ENCODE measurements at regions not wholly inside any gene's neighbourhood (a gene's known extent, or its start where the extent isn't known, plus 50 kb on each side); places are given as distances from the start of the nearest gene placed in this dataset.

GRCh38 chr6:170157567-170158218 is 133.2 kb downstream of the DLL1 start:
- no peaks in the 10 kb centered on the region for H3K27me3 ChIP-seq
- intact Hi-C loops (cut with DNase I), result no loop called here
- ATAC-seq (no peak), DNase-seq (no peak)
- no peaks in the 10 kb centered on the region for H3K36me3 ChIP-seq
- H3K9me3 ChIP-seq, result no peaks in the 10 kb centered on the region
- no peak overlapping the region for H3K27ac ChIP-seq
- H3K4me3 ChIP-seq, result no peak overlapping the region
- H3K4me1 ChIP-seq, result peaks cover 7% of the 10 kb centered on the region
- no peak for TF ChIP-seq CTCF (IDR thresholded peaks at IDR 0.05)

- H3K4me1 ChIP-seq, result peaks cover 15% of the 10 kb centered on the region
- no peaks in the 10 kb centered on the region for H3K9me3 ChIP-seq
- H3K36me3 ChIP-seq, result no peaks in the 10 kb centered on the region
- no peak overlapping the region for H3K27ac ChIP-seq
- no peak for TF ChIP-seq CTCF (IDR thresholded peaks at IDR 0.05)
- DNase-seq (peak; percentile 65), ATAC-seq (no peak)
- peaks cover 3% of the 10 kb centered on the region for H3K27me3 ChIP-seq
- H3K4me3 ChIP-seq, result no peak overlapping the region
- intact Hi-C loops (cut with DNase I), result no loop called here
Measured at GRCh38 chr6:170156448-170157375, 134.2 kb downstream of the DLL1 start.

DNA sequence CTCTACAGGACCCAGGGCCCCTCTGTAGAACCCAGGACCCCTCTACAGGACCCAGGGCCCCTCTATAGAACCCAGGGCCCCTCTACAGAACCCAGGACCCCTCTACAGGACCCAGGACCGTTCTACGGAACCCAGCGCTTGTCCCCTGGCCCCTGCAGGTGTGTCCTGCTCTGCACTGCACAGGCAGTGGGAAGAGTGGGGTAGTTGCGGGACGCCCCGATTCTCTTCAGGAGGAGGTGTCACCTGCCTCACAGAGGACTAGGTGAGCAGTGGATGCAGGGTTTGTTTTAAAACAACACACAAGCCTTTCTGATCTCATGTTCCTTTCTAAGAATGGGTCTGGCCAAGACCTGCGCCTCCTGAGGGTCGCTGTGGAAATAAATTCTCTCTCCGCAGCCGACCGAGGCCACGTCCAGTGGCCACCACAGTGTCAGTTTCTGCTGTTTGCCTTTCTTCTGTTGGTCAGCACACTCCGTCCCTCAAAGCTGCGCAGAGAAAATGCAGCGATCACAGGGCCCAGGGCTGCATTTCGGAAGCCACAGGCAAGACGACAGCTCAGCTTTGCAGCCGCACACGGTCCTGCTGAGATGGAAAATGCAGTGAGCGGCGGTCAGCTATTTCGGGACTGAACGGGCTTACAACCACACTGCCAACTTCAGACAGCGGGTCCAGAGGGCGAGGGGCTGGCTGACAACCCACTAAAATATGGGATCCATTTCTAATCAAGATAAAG is 135.2 kb downstream of the DLL1 start:
- intact Hi-C loops (cut with DNase I), result no loop called here
- no peak for TF ChIP-seq CTCF (IDR thresholded peaks at IDR 0.05)
- DNase-seq (no peak), ATAC-seq (no peak)
- no peaks in the 10 kb centered on the region for H3K9me3 ChIP-seq
- no peak overlapping the region for H3K4me3 ChIP-seq
- peaks cover 3% of the 10 kb centered on the region for H3K27me3 ChIP-seq
- peaks cover 16% of the 10 kb centered on the region for H3K4me1 ChIP-seq
- H3K36me3 ChIP-seq, result no peaks in the 10 kb centered on the region
- H3K27ac ChIP-seq, result no peak overlapping the region

- DNase-seq, result no peak
- Histone ChIP-seq H3K4me3 (no peak overlapping the region), H3K9me3 (no peaks in the 10 kb centered on the region), H3K36me3 (no peaks in the 10 kb centered on the region), H3K27me3 (peaks cover 3% of the 10 kb centered on the region), H3K4me1 (peaks cover 16% of the 10 kb centered on the region), H3K27ac (no peak overlapping the region)
- TF ChIP-seq CTCF (IDR thresholded peaks at IDR 0.05), result no peak
- no peak for ATAC-seq
- intact Hi-C loops (cut with DNase I), result no loop called here
Measured at GRCh38 chr6:170153436-170154319, 137.2 kb downstream of the DLL1 start.

- Histone ChIP-seq H3K27ac (peak overlapping the region; percentile 58), H3K27me3 (peaks cover 3% of the 10 kb centered on the region), H3K4me3 (no peak overlapping the region), H3K9me3 (no peaks in the 10 kb centered on the region), H3K4me1 (peaks cover 21% of the 10 kb centered on the region), H3K36me3 (no peaks in the 10 kb centered on the region)
- TF ChIP-seq CTCF (IDR thresholded peaks at IDR 0.05), result no peak
- ATAC-seq (peak; percentile 62), DNase-seq (peak; percentile 81)
- intact Hi-C loops (cut with DNase I), result no loop called here
Measured at GRCh38 chr6:170152989-170153388, 137.9 kb downstream of the DLL1 start.

Measured in upper lobe of right lung (tissue), 1 donor.